ENCODE measurements at regions not wholly inside any gene's neighbourhood (a gene's known extent, or its start where the extent isn't known, plus 50 kb on each side); places are given as distances from the start of the nearest gene placed in this dataset.

- TF ChIP-seq TAF1 (IDR thresholded peaks at IDR 0.05; ENCODE audit: borderline replicate concordance, insufficient read depth, low read length) (no peak), POLR2AphosphoS5 (IDR thresholded peaks at IDR 0.05; ENCODE audit: low read depth, low read length) (no peak), REST (IDR thresholded peaks at IDR 0.05; ENCODE audit: insufficient read depth in 1 of 2, low read depth in 2 of 2, low read length in 2 of 2) (no peak)
Measured at GRCh38 chr2:239599299-239599698, 198.5 kb upstream of the HDAC4 start.
